Left lung (tissue), 4 donors: ENCODE measurements at regions not wholly inside any gene's neighbourhood (a gene's known extent, or its start where the extent isn't known, plus 50 kb on each side); places are given as distances from the start of the nearest gene placed in this dataset.

Experiments
- ATAC-seq: fragments of 200-7000 bp; cut with Tn5 transposase; one replicate; pipeline ENCODE4 v1.9.1; 2020; ENCODE audit warnings: moderate library complexity
- DNase-seq, 4 donors: peaks; one replicate each; pipeline ENCODE4 v3.0.0-alpha.2; 2013 to 2020
- H3K27ac ChIP-seq, 2 donors: fragments of 200-600 bp; sonication (generic) in 1 of 2; one replicate each; pipeline versions ENCODE4 v1.5.0 to v1.8.0; 2020 to 2021
- H3K27me3 ChIP-seq, 2 donors: fragments of 200-600 bp; sonication (generic) in 1 of 2; one replicate each; pipeline versions ENCODE4 v1.5.0 to v1.8.0; 2020 to 2021
- H3K36me3 ChIP-seq, 2 donors: fragments of 200-600 bp; sonication (generic) in 1 of 2; one replicate each; pipeline versions ENCODE4 v1.5.0 to v1.8.0; 2020 to 2021
- H3K4me1 ChIP-seq, 2 donors: fragments of 200-600 bp; one replicate each; pipeline ENCODE4 v1.8.0; 2021
- H3K4me3 ChIP-seq, 2 donors: fragments of 200-600 bp; sonication (generic) in 1 of 2; one replicate each; pipeline versions ENCODE4 v1.5.0 to v1.8.0; 2020 to 2021; ENCODE audit warnings: mild to moderate bottlenecking in 1 of 2
- H3K9me3 ChIP-seq, 2 donors: fragments of 200-600 bp; sonication (generic) in 1 of 2; one replicate each; pipeline versions ENCODE4 v1.5.0 to v1.8.0; 2020 to 2021
- CTCF ChIP-seq, 2 donors: fragments of 200-600 bp; sonication (generic) in 1 of 2; IDR thresholded peaks; one replicate each; pipeline versions ENCODE4 v1.5.0 to v1.8.0; 2021; ENCODE audit warnings: antibody characterized with exemption in 2 of 2
- intact Hi-C, 2 donors: fragments of 100-400 bp; cut with DNase I; formaldehyde crosslinking; loops; one replicate each; pipeline versions ENCODE4 v1.11.2 to v1.14.2; 2022
- donor health status: DM: no; HTN: yes; CAD: no.
- donor health status: DM: no; HTN: no; CAD: no.

GRCh38 chr2:5967506-5967905 is 275.3 kb downstream of the SOX11 start:
- ATAC-seq (no peak), DNase-seq (no peak)
- H3K4me1 ChIP-seq, result no peaks in the 10 kb centered on the region
- TF ChIP-seq CTCF (IDR thresholded peaks at IDR 0.05), result no peak
- no peaks in the 10 kb centered on the region for H3K27me3 ChIP-seq
- H3K36me3 ChIP-seq, result no peaks in the 10 kb centered on the region
- intact Hi-C loops, result no loop called here
- no peak overlapping the region for H3K4me3 ChIP-seq
- no peak overlapping the region for H3K27ac ChIP-seq
- H3K9me3 ChIP-seq, result no peaks in the 10 kb centered on the region

GRCh38 chr2:5969303-5969702 is 277.1 kb downstream of the SOX11 start:
- intact Hi-C loops, result no loop called here
- Histone ChIP-seq H3K4me3 (no peak overlapping the region), H3K9me3 (peaks cover 0 to 2% of the 10 kb centered on the region in 2 donors), H3K27ac (no peak overlapping the region), H3K36me3 (no peaks in the 10 kb centered on the region), H3K27me3 (no peaks in the 10 kb centered on the region), H3K4me1 (no peaks in the 10 kb centered on the region)
- no peak for TF ChIP-seq CTCF (IDR thresholded peaks at IDR 0.05)
- DNase-seq, result peak in 1 of 4 donors; percentile 37
- no peak for ATAC-seq

- no peak overlapping the region for H3K27ac ChIP-seq
- H3K9me3 ChIP-seq, result peaks cover 0 to 2% of the 10 kb centered on the region in 2 donors
- intact Hi-C loops, result no loop called here
- H3K4me1 ChIP-seq, result no peaks in the 10 kb centered on the region
- DNase-seq (no peak), ATAC-seq (no peak)
- H3K36me3 ChIP-seq, result no peaks in the 10 kb centered on the region
- no peak overlapping the region for H3K4me3 ChIP-seq
- TF ChIP-seq CTCF (IDR thresholded peaks at IDR 0.05), result no peak
- no peaks in the 10 kb centered on the region for H3K27me3 ChIP-seq
Measured at GRCh38 chr2:5970347-5970746, 278.2 kb downstream of the SOX11 start.

GRCh38 chr2:5974477-5974876 is 282.3 kb downstream of the SOX11 start:
- DNase-seq (no peak), ATAC-seq (no peak)
- H3K27ac ChIP-seq, result no peak overlapping the region
- H3K36me3 ChIP-seq, result no peaks in the 10 kb centered on the region
- H3K9me3 ChIP-seq, result peaks cover 0 to 2% of the 10 kb centered on the region in 2 donors
- intact Hi-C loops, result no loop called here
- no peak for TF ChIP-seq CTCF (IDR thresholded peaks at IDR 0.05)
- H3K4me3 ChIP-seq, result no peak overlapping the region
- H3K4me1 ChIP-seq, result no peaks in the 10 kb centered on the region
- no peaks in the 10 kb centered on the region for H3K27me3 ChIP-seq

- no peak for ATAC-seq
- Histone ChIP-seq H3K4me1 (no peaks in the 10 kb centered on the region), H3K27ac (no peak overlapping the region), H3K9me3 (peaks cover 0 to 2% of the 10 kb centered on the region in 2 donors), H3K4me3 (no peak overlapping the region), H3K27me3 (peaks cover 0 to 2% of the 10 kb centered on the region in 2 donors), H3K36me3 (no peaks in the 10 kb centered on the region)
- TF ChIP-seq CTCF (IDR thresholded peaks at IDR 0.05), result no peak
- intact Hi-C loops, result no loop called here
- DNase-seq, result no peak
Measured at GRCh38 chr2:5975401-5975800, 283.2 kb downstream of the SOX11 start.
